GM12878 (cell line): ENCODE measurements at regions not wholly inside any gene's neighbourhood (a gene's known extent, or its start where the extent isn't known, plus 50 kb on each side); places are given as distances from the start of the nearest gene placed in this dataset.

ENCODE experiments used
- TF ChIP-seq, protein P1 (sequence below): IDR thresholded peaks from 2 replicates; pipeline ENCODE4 v1.6.1; 2012; ENCODE audit warnings: mild to moderate bottlenecking, low read depth, low read length
- TF ChIP-seq, protein P2 (sequence below): IDR thresholded peaks from 2 replicates; pipeline ENCODE4 v1.6.1; 2012; ENCODE audit warnings: low read length, inconsistent platforms

GRCh38 chr11:115684135-115684534 lies 179.9 kb upstream of the CADM1 start:
- TF ChIP-seq, protein P1, sequence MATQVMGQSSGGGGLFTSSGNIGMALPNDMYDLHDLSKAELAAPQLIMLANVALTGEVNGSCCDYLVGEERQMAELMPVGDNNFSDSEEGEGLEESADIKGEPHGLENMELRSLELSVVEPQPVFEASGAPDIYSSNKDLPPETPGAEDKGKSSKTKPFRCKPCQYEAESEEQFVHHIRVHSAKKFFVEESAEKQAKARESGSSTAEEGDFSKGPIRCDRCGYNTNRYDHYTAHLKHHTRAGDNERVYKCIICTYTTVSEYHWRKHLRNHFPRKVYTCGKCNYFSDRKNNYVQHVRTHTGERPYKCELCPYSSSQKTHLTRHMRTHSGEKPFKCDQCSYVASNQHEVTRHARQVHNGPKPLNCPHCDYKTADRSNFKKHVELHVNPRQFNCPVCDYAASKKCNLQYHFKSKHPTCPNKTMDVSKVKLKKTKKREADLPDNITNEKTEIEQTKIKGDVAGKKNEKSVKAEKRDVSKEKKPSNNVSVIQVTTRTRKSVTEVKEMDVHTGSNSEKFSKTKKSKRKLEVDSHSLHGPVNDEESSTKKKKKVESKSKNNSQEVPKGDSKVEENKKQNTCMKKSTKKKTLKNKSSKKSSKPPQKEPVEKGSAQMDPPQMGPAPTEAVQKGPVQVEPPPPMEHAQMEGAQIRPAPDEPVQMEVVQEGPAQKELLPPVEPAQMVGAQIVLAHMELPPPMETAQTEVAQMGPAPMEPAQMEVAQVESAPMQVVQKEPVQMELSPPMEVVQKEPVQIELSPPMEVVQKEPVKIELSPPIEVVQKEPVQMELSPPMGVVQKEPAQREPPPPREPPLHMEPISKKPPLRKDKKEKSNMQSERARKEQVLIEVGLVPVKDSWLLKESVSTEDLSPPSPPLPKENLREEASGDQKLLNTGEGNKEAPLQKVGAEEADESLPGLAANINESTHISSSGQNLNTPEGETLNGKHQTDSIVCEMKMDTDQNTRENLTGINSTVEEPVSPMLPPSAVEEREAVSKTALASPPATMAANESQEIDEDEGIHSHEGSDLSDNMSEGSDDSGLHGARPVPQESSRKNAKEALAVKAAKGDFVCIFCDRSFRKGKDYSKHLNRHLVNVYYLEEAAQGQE, result no peak
- TF ChIP-seq, protein P2, sequence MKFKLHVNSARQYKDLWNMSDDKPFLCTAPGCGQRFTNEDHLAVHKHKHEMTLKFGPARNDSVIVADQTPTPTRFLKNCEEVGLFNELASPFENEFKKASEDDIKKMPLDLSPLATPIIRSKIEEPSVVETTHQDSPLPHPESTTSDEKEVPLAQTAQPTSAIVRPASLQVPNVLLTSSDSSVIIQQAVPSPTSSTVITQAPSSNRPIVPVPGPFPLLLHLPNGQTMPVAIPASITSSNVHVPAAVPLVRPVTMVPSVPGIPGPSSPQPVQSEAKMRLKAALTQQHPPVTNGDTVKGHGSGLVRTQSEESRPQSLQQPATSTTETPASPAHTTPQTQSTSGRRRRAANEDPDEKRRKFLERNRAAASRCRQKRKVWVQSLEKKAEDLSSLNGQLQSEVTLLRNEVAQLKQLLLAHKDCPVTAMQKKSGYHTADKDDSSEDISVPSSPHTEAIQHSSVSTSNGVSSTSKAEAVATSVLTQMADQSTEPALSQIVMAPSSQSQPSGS, result no peak
